OCI-LY1 (cell line): ENCODE measurements at regions not wholly inside any gene's neighbourhood (a gene's known extent, or its start where the extent isn't known, plus 50 kb on each side); places are given as distances from the start of the nearest gene placed in this dataset.

Experiments used
- H2AFZ ChIP-seq: fragments of 200-600 bp; sonication (generic), shearing (Covaris generic); 2 replicates; pipeline ENCODE4 v1.6.0; 2014; ENCODE audit warnings: antibody characterized with exemption, mild to moderate bottlenecking, low read length
- H3F3A ChIP-seq: fragments of 200-600 bp; sonication (generic), shearing (Covaris generic); 2 replicates; pipeline ENCODE4 v1.6.0; 2014; ENCODE audit warnings: mild to moderate bottlenecking, antibody characterized with exemption, low read length, moderate library complexity; ENCODE audit not compliant: insufficient read depth
- H3K27ac ChIP-seq: fragments of 200-600 bp; sonication (generic); 2 replicates; pipeline ENCODE4 v1.5.1; 2014; ENCODE audit warnings: low read length, mixed run types, mild to moderate bottlenecking, low read depth; ENCODE audit not compliant: poor library complexity, severe bottlenecking
- H3K27me3 ChIP-seq: fragments of 200-600 bp; sonication (generic); 2 replicates; pipeline ENCODE4 v1.6.0; 2014; ENCODE audit warnings: antibody characterized with exemption, mild to moderate bottlenecking, low read length, moderate library complexity; ENCODE audit not compliant: insufficient read depth
- H3K36me3 ChIP-seq: fragments of 200-600 bp; sonication (generic); 2 replicates; pipeline ENCODE4 v1.6.1; 2014; ENCODE audit warnings: mild to moderate bottlenecking, antibody characterized with exemption, low read length, moderate library complexity, mixed read lengths; ENCODE audit not compliant: insufficient read depth
- H3K4me1 ChIP-seq: fragments of 200-600 bp; sonication (generic); 2 replicates; pipeline ENCODE4 v1.5.1; 2014; ENCODE audit warnings: mild to moderate bottlenecking, low read length, moderate library complexity; ENCODE audit not compliant: insufficient read depth, severe bottlenecking
- H3K4me2 ChIP-seq: fragments of 200-600 bp; sonication (generic), shearing (Covaris generic); 2 replicates; pipeline ENCODE4 v1.6.1; 2014; ENCODE audit warnings: low read length
- H3K4me3 ChIP-seq: fragments of 200-600 bp; sonication (generic); 2 replicates; pipeline ENCODE4 v1.5.1; 2014; ENCODE audit warnings: low read length, low read depth, mild to moderate bottlenecking, mixed read lengths; ENCODE audit not compliant: poor library complexity, severe bottlenecking
- H3K79me2 ChIP-seq: fragments of 200-600 bp; shearing (Covaris generic); 2 replicates; pipeline ENCODE4 v1.6.1; 2016; ENCODE audit warnings: mixed run types, low read length, mixed read lengths; ENCODE audit not compliant: insufficient read depth
- H3K9ac ChIP-seq: fragments of 200-600 bp; sonication (generic), shearing (Covaris generic); 2 replicates; pipeline ENCODE4 v1.6.1; 2014; ENCODE audit warnings: mild to moderate bottlenecking, low read length, mixed read lengths
- H3K9me2 ChIP-seq: fragments of 200-600 bp; sonication (generic), shearing (Covaris generic); 2 replicates; pipeline ENCODE4 v1.6.1; 2014; ENCODE audit warnings: low read depth, mild to moderate bottlenecking, low read length, mixed read lengths
- H3K9me3 ChIP-seq: fragments of 200-600 bp; shearing (Covaris generic); 2 replicates; pipeline ENCODE4 v1.6.1; 2014; ENCODE audit warnings: low read length, mixed read lengths
- H4K20me1 ChIP-seq: fragments of 200-600 bp; sonication (generic), shearing (Covaris generic); 2 replicates; pipeline ENCODE4 v1.6.0; 2016; ENCODE audit warnings: mild to moderate bottlenecking, low read length; ENCODE audit not compliant: insufficient read depth
- EZH2 ChIP-seq: fragments of 200-600 bp; sonication (generic), shearing (Covaris generic); IDR thresholded peaks from 2 replicates; pipeline ENCODE4 v1.8.0; 2017; ENCODE audit warnings: borderline replicate concordance, mixed run types, mild to moderate bottlenecking, antibody characterized with exemption, low read length, moderate library complexity, mixed read lengths
- TF ChIP-seq, protein P1 (sequence below): fragments of 200-600 bp; sonication (generic), shearing (Covaris generic); IDR thresholded peaks from 2 replicates; pipeline ENCODE4 v1.5.1; 2017; ENCODE audit warnings: mild to moderate bottlenecking, antibody characterized with exemption, low read length, moderate library complexity, mixed read lengths

DNA sequence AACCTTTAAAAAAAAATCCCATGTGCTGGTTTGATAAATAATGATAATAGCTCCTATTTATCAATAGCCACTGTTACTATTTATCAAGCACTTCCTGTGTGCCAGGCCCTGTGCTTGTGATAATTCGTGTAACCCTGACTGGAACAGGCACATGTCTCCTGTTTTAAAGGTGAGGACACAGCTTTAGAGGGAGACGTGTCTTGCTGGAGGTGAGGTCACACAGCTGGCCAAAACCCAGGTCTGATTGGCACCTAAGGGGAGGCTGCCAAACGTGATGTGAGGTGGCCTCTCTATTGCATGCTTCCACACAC is 156.6 kb downstream of the VRK1 start:
- H3F3A ChIP-seq: no peaks in the 10 kb centered on the region
- no peak overlapping the region for H2AFZ ChIP-seq
- H3K27me3 ChIP-seq: no peaks in the 10 kb centered on the region
- no peaks in the 10 kb centered on the region for H3K79me2 ChIP-seq
- no peak overlapping the region for H3K4me2 ChIP-seq
- TF ChIP-seq, protein P1, sequence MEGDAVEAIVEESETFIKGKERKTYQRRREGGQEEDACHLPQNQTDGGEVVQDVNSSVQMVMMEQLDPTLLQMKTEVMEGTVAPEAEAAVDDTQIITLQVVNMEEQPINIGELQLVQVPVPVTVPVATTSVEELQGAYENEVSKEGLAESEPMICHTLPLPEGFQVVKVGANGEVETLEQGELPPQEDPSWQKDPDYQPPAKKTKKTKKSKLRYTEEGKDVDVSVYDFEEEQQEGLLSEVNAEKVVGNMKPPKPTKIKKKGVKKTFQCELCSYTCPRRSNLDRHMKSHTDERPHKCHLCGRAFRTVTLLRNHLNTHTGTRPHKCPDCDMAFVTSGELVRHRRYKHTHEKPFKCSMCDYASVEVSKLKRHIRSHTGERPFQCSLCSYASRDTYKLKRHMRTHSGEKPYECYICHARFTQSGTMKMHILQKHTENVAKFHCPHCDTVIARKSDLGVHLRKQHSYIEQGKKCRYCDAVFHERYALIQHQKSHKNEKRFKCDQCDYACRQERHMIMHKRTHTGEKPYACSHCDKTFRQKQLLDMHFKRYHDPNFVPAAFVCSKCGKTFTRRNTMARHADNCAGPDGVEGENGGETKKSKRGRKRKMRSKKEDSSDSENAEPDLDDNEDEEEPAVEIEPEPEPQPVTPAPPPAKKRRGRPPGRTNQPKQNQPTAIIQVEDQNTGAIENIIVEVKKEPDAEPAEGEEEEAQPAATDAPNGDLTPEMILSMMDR: no peak
- TF ChIP-seq EZH2: no peak
- H3K9ac ChIP-seq: no peak overlapping the region
- no peak overlapping the region for H3K4me3 ChIP-seq
- no peaks in the 10 kb centered on the region for H3K9me3 ChIP-seq
- no peaks in the 10 kb centered on the region for H3K4me1 ChIP-seq
- no peak overlapping the region for H3K27ac ChIP-seq
- no peaks in the 10 kb centered on the region for H3K36me3 ChIP-seq
- no peaks in the 10 kb centered on the region for H3K9me2 ChIP-seq
- no peaks in the 10 kb centered on the region for H4K20me1 ChIP-seq

DNA sequence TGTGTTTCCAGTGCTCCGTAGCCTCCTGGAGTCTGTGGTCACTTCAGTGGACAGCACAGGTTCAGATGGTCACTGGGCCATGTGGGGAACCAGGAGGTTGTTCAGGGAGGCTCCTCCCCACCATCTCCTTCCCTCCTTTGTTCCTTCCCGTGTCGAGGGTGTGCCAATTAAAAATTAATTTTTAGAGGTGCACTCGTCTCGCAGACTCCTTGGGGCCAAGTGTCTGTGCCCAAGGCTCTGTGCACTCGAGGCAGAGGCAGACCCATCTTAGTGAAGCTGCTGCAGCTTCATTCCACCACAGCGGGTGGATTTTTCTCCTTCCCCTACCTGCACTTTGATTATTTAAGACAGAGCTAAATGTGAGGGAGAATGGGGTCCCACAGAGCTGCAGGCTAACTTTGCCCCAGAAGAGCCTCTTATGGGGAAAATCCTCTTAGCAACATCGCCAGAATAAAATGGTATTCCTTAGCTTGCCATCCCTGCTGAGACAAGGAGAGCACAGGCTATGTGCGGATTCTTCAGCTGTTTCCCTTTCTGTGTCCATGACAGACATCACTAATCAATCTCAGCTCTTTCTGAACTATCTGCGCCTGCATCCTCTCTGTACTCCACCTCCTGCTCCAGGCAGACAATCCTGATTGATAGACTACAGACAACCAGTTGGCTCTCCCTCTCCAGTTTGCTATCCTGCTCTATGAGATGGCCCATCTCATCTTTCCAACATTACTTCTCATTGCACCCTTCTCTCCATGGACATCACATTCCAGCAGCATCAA is 159.5 kb downstream of the VRK1 start:
- Histone ChIP-seq H3K9me2 (no peaks in the 10 kb centered on the region), H2AFZ (no peak overlapping the region), H3K4me1 (no peaks in the 10 kb centered on the region), H3K79me2 (no peaks in the 10 kb centered on the region), H3K27me3 (no peaks in the 10 kb centered on the region), H3K27ac (no peak overlapping the region), H3K9me3 (no peaks in the 10 kb centered on the region), H3K4me3 (no peak overlapping the region), H4K20me1 (no peaks in the 10 kb centered on the region), H3K36me3 (no peaks in the 10 kb centered on the region), H3K9ac (no peak overlapping the region), H3K4me2 (no peak overlapping the region), H3F3A (no peaks in the 10 kb centered on the region)
- TF ChIP-seq EZH2: no peak
- TF ChIP-seq, protein P1: no peak

DNA sequence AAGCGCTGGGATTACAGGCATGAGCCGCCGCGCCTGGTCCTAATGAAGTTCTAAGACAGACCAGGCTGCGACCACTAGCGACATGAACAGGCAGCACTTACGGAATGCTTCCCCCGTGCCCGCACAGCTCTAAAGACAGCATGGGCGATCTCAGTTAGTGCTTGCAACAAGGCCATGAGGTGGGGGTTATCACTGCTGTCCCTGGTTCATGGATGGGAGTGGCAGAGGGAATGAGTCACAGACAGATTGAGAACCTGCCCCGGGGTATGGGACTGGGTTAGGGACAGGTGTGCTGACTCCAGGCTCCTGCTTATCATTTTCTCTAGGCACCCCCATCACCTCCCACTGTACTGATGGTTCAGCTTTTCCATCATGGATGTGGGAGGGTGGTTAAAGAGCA is 160.9 kb downstream of the VRK1 start:
- H3K27ac ChIP-seq: no peak overlapping the region

More for the DNA sequence above, 160.9 kb downstream of the VRK1 start:
- TF ChIP-seq, protein P1: no peak
- TF ChIP-seq EZH2: no peak
- Histone ChIP-seq H3K9me2 (no peaks in the 10 kb centered on the region), H3K9me3 (0 out of 2 replicates have a peak, but pooled peaks cover 5% of the 10 kb centered on the region), H3K27me3 (no peaks in the 10 kb centered on the region), H3F3A (no peaks in the 10 kb centered on the region), H4K20me1 (no peaks in the 10 kb centered on the region), H3K4me2 (no peak overlapping the region), H3K9ac (no peak overlapping the region), H3K4me1 (peaks cover 9% of the 10 kb centered on the region), H3K79me2 (no peaks in the 10 kb centered on the region), H3K36me3 (no peaks in the 10 kb centered on the region; the same call in 1 of the 2 replicates), H3K4me3 (no peak overlapping the region), H2AFZ (no peak overlapping the region)
